ENCODE measurements at regions not wholly inside any gene's neighbourhood (a gene's known extent, or its start where the extent isn't known, plus 50 kb on each side); places are given as distances from the start of the nearest gene placed in this dataset.

- TF ChIP-seq CTCF (IDR thresholded peaks at IDR 0.05) = no peak
- TF ChIP-seq POLR2AphosphoS5 (IDR thresholded peaks at IDR 0.05; ENCODE audit: low read depth, low read length) = no peak
- no peak for TF ChIP-seq SIN3A (IDR thresholded peaks at IDR 0.05; ENCODE audit: borderline replicate concordance, insufficient read depth, low read depth, low read length)
- TF ChIP-seq REST (IDR thresholded peaks at IDR 0.05; ENCODE audit: insufficient read depth in 1 of 2, low read depth in 2 of 2, low read length in 1 of 2) = no peak
These were observed 388.7 kb upstream of the FMR1 start for GRCh38 chrX:147522981-147523380.

All from Panc1 (cell line).